ENCODE measurements at regions not wholly inside any gene's neighbourhood (a gene's known extent, or its start where the extent isn't known, plus 50 kb on each side); places are given as distances from the start of the nearest gene placed in this dataset.

DNA sequence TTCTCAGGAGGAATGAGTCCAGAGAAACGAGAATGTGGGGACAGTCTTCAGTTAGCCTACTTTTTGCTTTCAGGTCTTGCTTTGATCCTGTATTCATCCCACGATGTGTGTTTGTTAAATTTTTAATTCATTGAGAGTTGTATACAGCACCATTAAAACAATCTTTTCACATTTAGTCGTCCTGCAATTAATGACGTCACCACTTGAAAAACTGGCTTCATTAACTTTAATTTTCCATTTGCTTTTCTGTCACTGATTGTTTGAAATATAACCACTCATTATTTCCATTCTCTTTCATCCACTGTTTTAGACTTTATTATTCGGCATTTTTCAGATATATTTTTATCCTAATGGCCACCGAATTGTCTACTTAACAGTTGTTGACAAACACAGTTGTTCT lies 146.9 kb downstream of the TFEC start:
- DNase-seq (ENCODE audit: low spot score), result no peak

- DNase-seq (ENCODE audit: low spot score), result no peak
These were observed 149.1 kb downstream of the TFEC start for GRCh38 chr7:115881476-115881875.

- DNase-seq (ENCODE audit: low spot score), result no peak
These were observed 151.4 kb downstream of the TFEC start for GRCh38 chr7:115879171-115879570.

DNA sequence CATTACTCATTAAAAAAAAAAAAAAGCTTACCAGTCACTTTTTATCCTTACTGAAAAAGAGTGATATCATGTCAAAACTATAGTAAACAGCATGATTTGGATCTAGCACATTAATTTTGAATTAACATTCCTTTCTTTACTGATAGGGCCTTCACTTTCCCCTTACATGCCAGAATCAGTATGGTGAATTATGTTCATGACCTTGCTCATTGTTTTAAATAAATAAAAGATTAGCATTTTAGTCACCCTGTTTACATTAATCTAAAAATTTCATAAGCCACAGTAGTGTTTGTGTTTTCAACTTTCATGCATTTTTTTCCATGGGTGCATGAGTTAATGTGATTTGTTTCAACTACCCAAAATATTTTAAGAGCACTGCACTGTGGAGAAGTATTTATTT lies 160.8 kb downstream of the TFEC start:
- no peak for DNase-seq (ENCODE audit: low spot score)

DNA sequence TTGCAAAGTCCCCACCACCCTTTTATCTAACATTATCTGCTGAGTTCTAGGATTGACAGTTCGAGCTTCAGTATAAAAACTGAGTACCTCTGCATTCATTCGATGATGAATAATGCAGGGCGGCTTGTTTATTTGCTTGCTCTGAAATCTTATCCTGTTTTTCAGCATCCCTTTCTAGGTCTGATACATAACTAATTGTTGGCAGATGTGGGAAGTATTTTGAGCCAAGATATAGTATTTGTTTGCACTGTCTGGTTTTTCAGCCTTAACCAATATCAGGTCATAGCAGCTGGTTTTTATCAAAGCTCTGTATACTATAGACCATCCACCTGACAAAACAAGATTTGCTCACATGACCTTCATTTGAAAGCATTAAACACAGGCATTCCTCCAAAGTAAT lies 161.4 kb downstream of the TFEC start:
- no peak for DNase-seq (ENCODE audit: low spot score)

- no peak for DNase-seq (ENCODE audit: low spot score)
These were observed 162.2 kb downstream of the TFEC start for GRCh38 chr7:115868369-115868768.

DNA sequence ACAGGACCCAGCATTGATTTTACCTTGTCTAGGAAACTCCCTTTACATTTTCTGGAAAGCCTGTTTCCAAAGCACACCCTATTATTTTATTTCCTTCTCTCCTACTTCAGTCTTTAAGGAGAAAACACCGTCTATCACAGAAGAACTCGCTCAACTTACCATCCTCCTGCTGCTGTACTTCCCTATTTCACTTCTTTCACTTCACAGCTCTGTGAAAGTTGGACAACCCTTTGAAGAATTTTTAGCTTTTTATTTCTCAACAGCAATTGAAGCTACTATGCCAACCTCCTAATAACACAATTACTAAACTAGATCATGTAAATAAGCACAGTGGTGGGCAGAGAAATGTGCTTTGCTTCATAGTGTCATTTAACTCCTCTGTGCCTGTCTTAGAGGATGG lies 166.5 kb downstream of the TFEC start:
- no peak for DNase-seq (ENCODE audit: low spot score)

GRCh38 chr7:115851291-115851690 lies 179.3 kb downstream of the TFEC start:
- DNase-seq (ENCODE audit: low spot score), result peak; percentile 5

- no peak for DNase-seq (ENCODE audit: low spot score)
These were observed 179.8 kb downstream of the TFEC start for GRCh38 chr7:115850774-115851173.

- DNase-seq (ENCODE audit: low spot score), result no peak
These were observed 185.7 kb downstream of the TFEC start for GRCh38 chr7:115844857-115845256.

DNA sequence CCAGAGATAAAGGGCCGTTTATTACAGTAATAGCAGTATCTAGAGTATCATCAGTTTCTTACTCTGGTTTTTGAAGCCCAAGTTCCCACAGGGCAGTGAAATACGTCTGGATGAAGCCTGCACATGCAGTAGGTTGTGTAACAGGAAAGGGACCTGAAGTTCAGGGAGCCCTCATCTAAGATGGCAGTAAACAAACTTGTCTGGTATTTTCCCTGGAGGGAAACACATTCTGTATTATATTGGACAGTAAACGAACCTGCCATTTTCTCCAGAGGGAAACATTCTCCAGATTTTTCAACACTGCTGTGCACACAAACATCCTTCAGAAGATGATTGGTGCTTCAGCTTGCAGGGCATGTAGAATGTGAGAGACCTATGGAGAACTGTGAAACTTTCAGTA lies 189.9 kb downstream of the TFEC start:
- DNase-seq (ENCODE audit: low spot score), result peak; percentile 7

DNA sequence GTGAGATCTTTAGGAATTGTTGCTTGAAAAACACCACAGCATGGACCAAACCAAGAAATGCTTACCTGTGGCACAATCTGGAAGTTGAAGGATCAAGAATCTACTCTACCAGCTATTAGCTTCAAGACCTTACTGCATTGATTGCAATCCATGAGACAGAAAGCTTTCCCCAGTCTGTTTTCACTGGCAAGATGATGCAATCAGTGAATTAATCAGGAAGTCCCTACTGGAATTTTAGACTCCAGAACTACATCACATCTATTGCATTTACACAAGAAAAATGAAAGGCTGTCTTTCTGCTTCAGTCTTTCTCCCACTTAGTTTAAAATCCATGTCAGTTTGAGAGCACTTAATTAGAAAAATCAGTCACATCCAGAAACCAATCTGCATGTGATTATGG lies 191.7 kb downstream of the TFEC start:
- DNase-seq (ENCODE audit: low spot score), result peak; percentile 10

- DNase-seq (ENCODE audit: low spot score), result no peak
These were observed 199.2 kb downstream of the TFEC start for GRCh38 chr7:115831371-115831770.

DNA sequence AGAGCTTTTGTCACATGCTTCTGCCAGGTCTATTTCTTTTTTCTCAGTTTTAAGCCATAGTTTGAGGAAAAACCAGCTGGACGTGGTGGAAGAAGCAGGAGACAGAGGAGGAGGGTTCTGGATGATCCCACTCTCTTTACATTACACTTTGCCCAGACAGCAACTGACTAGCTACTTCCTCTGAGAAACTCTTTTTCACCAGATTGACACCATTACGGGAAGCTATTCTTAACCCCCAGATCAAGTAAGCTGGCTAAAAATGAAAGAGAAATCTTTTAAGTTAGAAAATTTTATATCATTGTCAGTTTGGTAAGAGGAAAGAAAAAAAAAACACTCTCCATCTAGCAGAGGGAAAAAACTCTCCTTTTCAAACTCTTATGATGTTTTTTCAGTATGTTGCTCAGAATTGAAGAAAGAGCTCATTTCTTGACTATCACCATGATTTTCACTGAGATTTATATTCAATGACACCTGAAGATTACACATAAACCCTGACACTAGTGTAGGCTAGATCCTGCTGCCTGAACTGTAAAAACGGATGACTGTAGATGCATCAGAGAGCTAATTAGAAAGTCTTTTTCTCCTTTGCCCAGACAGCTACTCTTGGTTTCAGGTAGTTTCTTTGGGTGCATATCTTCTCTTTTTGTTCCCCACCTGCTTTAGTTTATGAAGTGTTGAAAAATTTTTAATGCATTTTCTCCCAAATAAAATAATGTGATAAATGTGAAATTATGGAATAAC lies 203.1 kb downstream of the TFEC start:
- no peak for DNase-seq (ENCODE audit: low spot score)

GRCh38 chr7:115825456-115826115 lies 205.0 kb downstream of the TFEC start:
- DNase-seq (ENCODE audit: low spot score), result no peak

GRCh38 chr7:115822801-115823200 lies 207.8 kb downstream of the TFEC start:
- no peak for DNase-seq (ENCODE audit: low spot score)

GRCh38 chr7:115822380-115822779 lies 208.2 kb downstream of the TFEC start:
- DNase-seq (ENCODE audit: low spot score), result no peak

DNA sequence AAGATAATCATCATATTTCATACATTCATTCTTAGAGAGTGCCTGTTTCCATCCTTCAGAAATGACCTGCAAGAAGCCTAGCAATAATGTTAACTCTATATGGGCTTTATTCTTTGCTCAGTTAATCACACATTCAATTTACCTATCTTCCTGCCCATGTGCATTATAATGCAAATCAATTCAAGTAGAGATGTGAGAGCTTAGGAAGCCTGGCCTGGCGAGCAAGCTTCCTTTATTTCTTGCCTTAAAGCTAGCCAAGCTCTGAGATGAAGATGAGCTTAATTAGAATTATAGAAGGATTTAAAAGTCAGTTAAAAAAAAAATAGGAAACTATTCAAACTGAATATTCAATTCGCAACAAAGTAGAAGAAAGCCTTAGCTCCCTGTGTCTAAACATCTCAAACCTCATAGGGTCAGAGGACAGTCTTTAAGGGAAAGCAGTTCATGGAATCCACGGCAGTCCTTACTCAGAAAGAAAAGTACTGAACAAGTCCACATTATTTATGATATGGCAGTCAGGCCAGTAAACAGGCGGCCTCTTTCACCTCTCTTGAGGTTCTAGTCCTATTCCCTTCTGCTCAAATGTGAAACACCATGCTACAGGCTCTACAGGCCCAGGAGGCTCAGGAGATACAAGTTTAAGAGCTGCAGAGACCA lies 214.1 kb downstream of the TFEC start:
- no peak for DNase-seq (ENCODE audit: low spot score)

GRCh38 chr7:115812794-115813193 lies 217.8 kb downstream of the TFEC start:
- DNase-seq (ENCODE audit: low spot score), result no peak

GRCh38 chr7:115805458-115805857 lies 225.1 kb downstream of the TFEC start:
- no peak for DNase-seq (ENCODE audit: low spot score)

DNA sequence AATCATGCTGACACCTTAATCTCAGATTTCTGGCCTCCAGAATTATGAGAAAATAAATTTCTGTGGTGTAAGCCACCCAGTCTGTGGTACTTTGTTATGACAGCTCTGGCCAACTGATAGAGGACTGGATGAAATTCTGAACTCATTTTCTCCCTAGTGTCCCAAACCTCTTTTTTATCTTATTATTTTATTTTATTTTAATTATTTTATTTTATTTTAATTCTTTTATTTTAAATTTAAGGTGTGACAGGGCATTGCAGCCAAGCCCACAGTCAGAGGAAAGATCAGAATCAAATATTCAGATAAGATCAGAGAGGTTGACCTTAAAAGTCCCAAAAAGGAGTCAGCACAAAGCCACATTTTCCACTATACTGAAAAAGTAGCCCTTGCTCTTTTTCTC lies 228.1 kb downstream of the TFEC start:
- DNase-seq (ENCODE audit: low spot score), result no peak

DNA sequence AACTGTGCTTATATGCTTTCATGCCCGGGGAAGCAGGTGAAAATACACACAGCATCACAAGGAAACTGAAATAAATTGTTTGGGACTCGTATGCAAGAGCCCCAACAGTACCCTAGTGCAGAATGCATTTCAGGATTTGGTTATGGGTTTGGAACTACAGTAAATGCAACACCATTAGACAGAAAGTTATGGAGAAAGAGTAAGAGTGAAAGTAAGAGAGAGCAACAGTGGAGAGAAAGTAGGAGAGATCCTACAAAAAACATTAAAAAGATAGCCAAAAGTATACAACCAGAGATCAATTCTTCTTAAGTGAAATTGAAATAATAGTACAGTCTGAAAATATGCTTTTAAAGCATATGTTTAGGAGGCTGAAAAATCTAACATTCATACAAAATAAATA lies 231.1 kb downstream of the TFEC start:
- no peak for DNase-seq (ENCODE audit: low spot score)

DNA sequence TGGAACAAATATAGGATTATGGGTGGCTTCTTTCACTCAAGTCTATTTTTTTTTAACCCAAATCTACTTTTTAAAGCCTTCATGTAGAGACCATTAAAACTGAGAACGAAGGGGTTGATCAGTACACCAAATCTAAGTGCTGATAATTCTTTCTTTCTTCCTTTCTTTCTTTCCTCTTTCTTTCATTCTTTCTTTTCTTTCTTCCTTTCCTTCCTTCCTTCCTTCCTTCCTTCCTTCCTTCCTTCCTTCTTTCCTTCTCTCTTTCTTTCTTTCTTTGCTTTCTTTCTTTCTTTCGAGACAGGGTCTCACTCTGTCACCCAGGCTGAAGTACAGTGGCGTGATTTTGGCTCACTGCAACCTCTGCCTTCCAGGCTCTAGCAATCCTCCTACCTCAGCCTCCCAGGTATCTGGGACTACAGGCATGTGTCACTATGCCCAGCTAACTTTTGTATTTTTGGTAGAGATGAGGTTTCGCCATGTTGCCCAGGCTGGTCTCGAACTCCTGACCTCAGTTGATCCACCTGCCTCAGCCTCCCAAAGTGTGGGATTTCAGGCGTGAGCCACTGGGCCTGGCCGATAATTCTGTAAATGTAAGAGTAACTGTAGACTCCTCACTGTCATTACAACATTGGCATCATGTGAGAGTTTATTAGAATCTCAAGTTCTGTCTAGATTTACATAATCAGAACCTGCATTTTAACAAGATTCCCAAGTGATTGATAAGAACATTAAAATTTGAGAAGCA lies 236.4 kb downstream of the TFEC start:
- no peak for DNase-seq (ENCODE audit: low spot score)

All from HuH-7 (cell line).